Myocyte (in vitro differentiated cells): ENCODE measurements at regions not wholly inside any gene's neighbourhood (a gene's known extent, or its start where the extent isn't known, plus 50 kb on each side); places are given as distances from the start of the nearest gene placed in this dataset.

Source experiments
- DNase-seq: peaks from one replicate; pipeline ENCODE4 v3.0.0-alpha.2; 2012; ENCODE audit warnings: low read depth

GRCh38 chr3:99009851-99010250 is 108.4 kb upstream of the DCBLD2 start:
- no peak for DNase-seq

DNA sequence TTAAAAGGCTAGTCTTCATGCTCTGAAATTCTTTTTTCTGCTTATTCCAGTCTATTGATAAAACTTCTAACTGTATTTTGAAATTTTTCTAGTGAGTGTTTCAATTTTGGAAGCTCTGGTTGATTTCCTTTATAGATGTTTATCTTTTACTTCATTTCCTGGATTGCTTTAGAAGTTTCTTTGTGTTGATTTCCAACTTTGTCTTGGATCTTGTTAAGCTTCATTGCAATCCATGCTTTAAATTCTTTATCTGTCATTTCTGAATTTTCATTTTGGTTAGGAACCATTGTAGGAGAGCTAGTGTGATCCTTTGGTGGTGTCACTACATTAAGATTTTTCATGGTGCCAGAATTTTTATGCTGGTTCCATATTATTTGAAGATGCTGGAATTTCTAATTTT is 105.2 kb upstream of the DCBLD2 start:
- DNase-seq = no peak

DNA sequence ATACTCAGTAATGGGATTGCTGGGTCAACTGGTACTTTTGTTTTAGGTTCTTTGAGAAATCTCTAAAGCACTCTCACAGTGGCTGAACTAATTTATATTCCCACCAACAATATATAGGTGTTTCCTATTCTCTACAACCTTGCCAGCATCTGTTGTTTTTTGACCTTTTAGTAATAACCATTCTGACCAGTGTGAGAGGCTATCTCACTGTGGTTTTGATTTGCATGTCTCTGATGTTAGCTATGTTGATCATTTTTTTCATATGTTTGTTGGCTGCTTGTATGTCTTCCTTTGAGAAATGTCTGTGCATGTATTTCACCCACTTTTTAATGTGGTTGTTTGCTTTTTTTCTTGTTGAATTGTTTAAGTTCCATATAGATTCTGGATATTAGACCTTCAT is 98.2 kb upstream of the DCBLD2 start:
- no peak for DNase-seq

GRCh38 chr3:98994128-98994762 is 92.8 kb upstream of the DCBLD2 start:
- DNase-seq = peak; percentile 66

DNA sequence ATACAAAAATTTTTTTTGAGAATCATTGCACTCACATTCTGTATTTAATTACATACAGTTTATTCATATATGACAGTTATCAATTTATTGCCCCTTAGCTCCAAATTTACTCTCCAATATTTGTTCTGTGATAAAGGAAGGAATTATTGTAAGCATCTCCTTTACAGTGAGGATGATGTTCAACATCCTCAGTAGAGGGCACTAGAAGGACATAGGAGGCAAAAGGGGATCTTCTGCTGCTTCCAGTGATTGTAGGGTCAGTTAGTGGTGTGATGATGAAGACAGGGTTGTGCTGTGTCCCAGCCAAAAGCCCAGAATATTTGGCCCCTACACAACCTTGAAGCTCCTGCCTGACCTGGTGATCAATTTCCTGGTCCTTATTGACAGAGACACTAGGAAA is 89.9 kb upstream of the DCBLD2 start:
- DNase-seq = no peak

- no peak for DNase-seq
Measured at GRCh38 chr3:98990657-98991056, 89.2 kb upstream of the DCBLD2 start.

DNA sequence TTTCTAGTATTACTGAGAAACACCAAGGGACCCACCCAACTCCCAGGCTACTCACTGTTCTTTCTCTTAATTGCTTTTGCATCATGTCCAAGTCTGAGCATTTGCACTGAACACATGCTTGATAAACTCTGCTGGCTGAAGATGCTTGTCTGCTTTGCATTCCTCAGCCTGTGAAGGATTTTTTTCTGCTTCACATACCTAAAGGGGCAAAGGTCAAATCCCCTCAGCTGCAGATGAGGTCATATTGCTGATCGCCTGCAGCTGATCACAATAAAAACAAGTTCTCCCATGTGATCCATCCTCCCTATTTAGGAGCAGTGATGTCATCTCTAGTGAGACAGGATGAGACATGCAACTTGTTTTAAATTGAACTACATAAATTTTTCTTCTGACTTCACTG is 84.6 kb upstream of the DCBLD2 start:
- DNase-seq = peak; percentile 64

GRCh38 chr3:98985431-98985830 is 83.9 kb upstream of the DCBLD2 start:
- peak; percentile 18 for DNase-seq

DNA sequence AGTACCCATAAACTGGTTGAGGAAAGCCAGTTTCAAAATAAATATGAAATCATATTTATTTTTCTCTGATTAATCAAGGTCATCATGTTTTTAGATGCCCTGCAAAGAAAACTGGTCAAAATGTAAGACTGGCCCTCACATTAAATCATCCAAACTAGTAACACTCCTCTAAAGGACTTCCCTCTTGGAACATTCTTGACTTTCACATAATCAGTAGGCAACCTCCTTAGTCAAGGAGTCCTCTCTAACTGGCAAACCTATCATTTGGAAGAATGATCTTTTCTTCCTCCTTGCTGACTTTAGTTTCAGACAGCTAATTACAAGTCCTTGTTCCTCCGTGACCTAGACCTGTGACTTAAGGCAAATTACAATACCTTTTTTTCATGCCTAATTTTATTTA is 82.5 kb upstream of the DCBLD2 start:
- no peak for DNase-seq

- DNase-seq = peak; percentile 35
Measured at GRCh38 chr3:98982351-98982750, 80.9 kb upstream of the DCBLD2 start.

- peak; percentile 91 for DNase-seq
Measured at GRCh38 chr3:98980915-98981596, 79.6 kb upstream of the DCBLD2 start.

DNA sequence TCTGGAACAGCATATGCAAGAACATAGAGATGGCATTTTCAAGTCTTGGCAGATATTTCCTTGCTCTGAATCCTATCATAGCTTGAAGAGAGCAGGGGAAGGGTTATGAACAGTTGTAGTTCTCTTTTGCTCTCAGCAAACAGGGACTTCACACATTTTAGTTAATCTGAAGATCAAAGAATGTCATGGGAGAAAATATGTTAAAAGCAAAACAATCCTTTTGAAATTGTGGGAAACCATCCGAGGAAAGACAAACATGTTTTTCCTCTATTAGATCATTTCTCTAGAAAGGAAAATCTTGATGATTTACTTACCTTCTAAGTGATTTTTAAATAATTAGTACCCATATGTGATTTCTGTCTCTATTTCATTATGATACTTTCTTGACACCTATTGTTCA is 77.8 kb upstream of the DCBLD2 start:
- DNase-seq = no peak

GRCh38 chr3:98978068-98978811 is 76.7 kb upstream of the DCBLD2 start:
- DNase-seq = no peak

- DNase-seq = peak; percentile 63
Measured at GRCh38 chr3:98977520-98977919, 76.0 kb upstream of the DCBLD2 start.

DNA sequence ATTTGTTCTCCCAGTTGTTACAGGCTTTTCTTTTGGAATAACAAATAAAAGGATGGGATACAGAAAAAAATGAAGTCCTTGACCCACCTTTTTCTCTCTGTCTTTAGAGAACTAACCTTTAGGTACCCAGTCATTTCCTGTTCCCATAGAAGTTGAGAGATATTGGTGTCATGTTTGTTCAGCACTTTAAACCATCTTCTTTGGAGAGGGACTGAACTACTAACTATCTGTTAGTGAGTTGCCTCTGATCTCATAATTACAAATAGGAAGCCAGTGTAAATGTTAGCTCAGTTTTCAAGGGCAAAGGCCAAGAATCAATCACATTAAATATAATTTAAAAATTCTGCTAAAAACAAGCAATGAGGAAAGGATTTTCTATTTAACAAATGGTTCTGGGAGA is 72.9 kb upstream of the DCBLD2 start:
- no peak for DNase-seq

GRCh38 chr3:98972720-98973119 is 71.2 kb upstream of the DCBLD2 start:
- peak; percentile 44 for DNase-seq

GRCh38 chr3:98972155-98972554 is 70.7 kb upstream of the DCBLD2 start:
- peak; percentile 84 for DNase-seq

DNA sequence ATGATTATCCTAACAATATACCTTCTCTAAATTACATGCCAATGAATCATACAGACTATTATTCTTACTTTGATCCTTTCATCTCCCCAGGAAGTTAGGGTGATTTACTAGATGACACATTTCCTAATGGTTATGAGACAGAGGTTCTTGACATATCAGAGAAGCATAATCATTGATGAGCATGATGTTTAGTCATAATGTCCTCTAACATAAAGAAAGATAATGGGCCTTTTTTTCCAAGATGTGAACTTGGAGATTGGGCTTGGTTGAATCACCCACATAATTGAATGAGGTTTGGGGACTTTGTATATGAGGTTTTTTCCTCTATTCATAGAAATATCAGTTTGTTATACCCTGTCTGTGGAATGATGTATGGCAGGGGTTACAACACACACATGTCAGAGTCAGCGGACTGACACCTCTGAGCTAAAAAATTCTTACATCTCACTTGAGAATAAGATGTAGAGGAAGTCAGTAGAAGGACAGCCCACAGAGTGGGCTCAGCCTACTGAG is 69.7 kb upstream of the DCBLD2 start:
- DNase-seq = no peak

- no peak for DNase-seq
Measured at GRCh38 chr3:98969295-98969694, 67.8 kb upstream of the DCBLD2 start.

GRCh38 chr3:98968824-98969223 is 67.3 kb upstream of the DCBLD2 start:
- DNase-seq = no peak

DNA sequence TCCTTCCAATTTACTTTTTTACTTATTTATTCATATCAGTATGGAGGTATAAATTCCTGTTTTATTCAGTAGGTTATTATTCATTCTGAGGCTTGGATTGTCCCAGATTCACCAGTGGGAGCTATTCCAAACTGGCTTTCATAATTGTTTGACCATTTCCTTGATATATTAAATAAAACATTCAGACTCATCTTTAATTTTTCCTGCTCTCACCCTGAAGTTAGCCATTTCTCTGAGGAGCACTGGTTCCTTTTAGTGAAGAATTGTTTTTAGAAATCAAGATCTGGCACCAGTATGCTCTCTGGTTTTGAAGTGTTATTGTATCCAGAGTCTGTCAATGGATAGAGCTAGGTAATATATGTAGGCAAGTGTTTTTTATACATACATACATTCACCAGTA is 66.9 kb upstream of the DCBLD2 start:
- DNase-seq = no peak

GRCh38 chr3:98967758-98968157 is 66.3 kb upstream of the DCBLD2 start:
- DNase-seq = no peak
